OCI-LY7 (cell line): ENCODE measurements at regions not wholly inside any gene's neighbourhood (a gene's known extent, or its start where the extent isn't known, plus 50 kb on each side); places are given as distances from the start of the nearest gene placed in this dataset.

Experiments used
- BruUV-seq: library from RNA; stranded (reverse); fragments of 400-500 nt; replicated peaks from 2 replicates; lab custom pipeline; 2021; lab: Mats Ljungman, UMichigan
- CTCF ChIA-PET: fragments of 300-600 bp; sonication (Branson Sonifier 250); formaldehyde crosslinking; loops from one replicate; lab custom pipeline; 2022; ENCODE audit warnings: antibody characterized with exemption; ENCODE audit not compliant: unreplicated experiment; lab: Charles Lee
- POLR2A ChIA-PET: fragments of 300-600 bp; sonication (Branson Sonifier 250); formaldehyde crosslinking; loops from one replicate; lab custom pipeline; 2022; ENCODE audit warnings: antibody characterized with exemption; lab: Charles Lee
- DNase-seq: peaks from one replicate; pipeline ENCODE4 v3.0.0-alpha.2; 2015; ENCODE audit warnings: low spot score
- H2AFZ ChIP-seq: fragments of 200-600 bp; sonication (generic), shearing (Covaris generic); 2 replicates; pipeline ENCODE4 v1.6.1; 2014; ENCODE audit warnings: mild to moderate bottlenecking, antibody characterized with exemption, low read length, moderate library complexity
- H3K27ac ChIP-seq: fragments of 200-600 bp; sonication (generic); 2 replicates; pipeline ENCODE4 v1.5.1; 2014; ENCODE audit warnings: mixed run types, low read depth, mild to moderate bottlenecking, moderate library complexity, low read length, inconsistent platforms; ENCODE audit not compliant: poor library complexity, severe bottlenecking
- H3K36me3 ChIP-seq: fragments of 200-600 bp; sonication (generic); 2 replicates; pipeline ENCODE4 v1.6.1; 2014; ENCODE audit warnings: mild to moderate bottlenecking, antibody characterized with exemption, low read length, moderate library complexity, mixed read lengths; ENCODE audit not compliant: insufficient read depth
- H3K4me1 ChIP-seq: fragments of 200-600 bp; sonication (generic); 2 replicates; pipeline ENCODE4 v1.5.1; 2014; ENCODE audit warnings: mild to moderate bottlenecking, low read length; ENCODE audit not compliant: insufficient read depth, poor library complexity, severe bottlenecking
- H3K4me2 ChIP-seq: fragments of 200-600 bp; sonication (generic); 2 replicates; pipeline ENCODE4 v1.6.1; 2014; ENCODE audit warnings: mild to moderate bottlenecking, low read length
- H3K4me3 ChIP-seq: fragments of 200-600 bp; sonication (generic); 2 replicates; pipeline ENCODE4 v1.5.1; 2014; ENCODE audit warnings: mild to moderate bottlenecking, low read depth, low read length; ENCODE audit not compliant: poor library complexity, severe bottlenecking
- H3K79me2 ChIP-seq: fragments of 200-600 bp; sonication (generic); 2 replicates; pipeline ENCODE4 v1.6.1; 2016; ENCODE audit warnings: low read depth, mild to moderate bottlenecking, low read length, moderate library complexity, mixed read lengths; ENCODE audit not compliant: insufficient read depth
- H3K9me2 ChIP-seq: fragments of 200-600 bp; sonication (generic); 2 replicates; pipeline ENCODE4 v1.6.1; 2016; ENCODE audit warnings: mild to moderate bottlenecking, low read length, mixed read lengths; ENCODE audit not compliant: insufficient read depth
- H3K9me3 ChIP-seq: fragments of 200-600 bp; sonication (generic); 2 replicates; pipeline ENCODE4 v1.6.1; 2014; ENCODE audit warnings: mild to moderate bottlenecking, mixed run types, low read length, mixed read lengths
- H4K20me1 ChIP-seq: fragments of 200-600 bp; sonication (generic); 2 replicates; pipeline ENCODE4 v1.6.1; 2014; ENCODE audit warnings: mild to moderate bottlenecking, antibody characterized with exemption, low read length, moderate library complexity, mixed read lengths; ENCODE audit not compliant: insufficient read depth
- EZH2phosphoT487 ChIP-seq: fragments of 200-600 bp; sonication (generic); IDR thresholded peaks from 2 replicates; pipeline ENCODE4 v1.6.1; 2018; ENCODE audit warnings: low read depth, borderline replicate concordance, mild to moderate bottlenecking, mixed run types, antibody characterized with exemption, low read length, moderate library complexity, mixed read lengths
- intact Hi-C: fragments of 100-400 bp; cut with micrococcal nuclease; formaldehyde crosslinking; loops from one replicate; pipeline ENCODE4 v1.10.0; 2022; ENCODE audit not compliant: unreplicated experiment
- TF ChIP-seq, protein P1 (sequence below): fragments of 200-600 bp; sonication (generic); conservative IDR thresholded peaks from 2 replicates; pipeline ENCODE4 v1.5.1; 2014; ENCODE audit warnings: mild to moderate bottlenecking, antibody characterized with exemption, low read length, moderate library complexity, mixed read lengths

DNA sequence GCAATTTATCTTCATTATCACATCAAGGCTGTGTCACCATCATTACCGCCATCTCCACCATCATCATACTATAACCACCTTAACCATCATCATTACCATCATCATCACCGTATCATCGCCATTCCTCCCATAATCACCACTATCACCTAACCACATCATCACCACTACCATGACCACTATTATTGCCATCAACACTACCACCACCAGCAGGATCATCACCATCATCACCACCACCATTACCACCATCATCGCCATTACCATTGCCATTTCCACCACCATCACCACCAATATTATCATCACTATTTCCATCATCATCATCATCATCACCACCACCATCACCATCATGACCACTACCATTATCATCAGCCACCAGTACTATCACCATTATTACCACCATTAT is 314.4 kb downstream of the CYP26B1 start:
- Histone ChIP-seq H3K79me2 (no peaks in the 10 kb centered on the region), H3K4me2 (no peak overlapping the region), H3K27ac (no peak overlapping the region), H3K36me3 (no peaks in the 10 kb centered on the region), H2AFZ (no peak overlapping the region), H3K9me3 (no peaks in the 10 kb centered on the region), H3K9me2 (no peaks in the 10 kb centered on the region), H3K4me1 (no peaks in the 10 kb centered on the region), H4K20me1 (no peaks in the 10 kb centered on the region), H3K4me3 (no peak overlapping the region)
- no peak for DNase-seq
- POLR2A ChIA-PET = no interaction called here
- intact Hi-C loops = no loop called here
- CTCF ChIA-PET = no interaction called here
- no peak for TF ChIP-seq EZH2phosphoT487
- TF ChIP-seq, protein P1, sequence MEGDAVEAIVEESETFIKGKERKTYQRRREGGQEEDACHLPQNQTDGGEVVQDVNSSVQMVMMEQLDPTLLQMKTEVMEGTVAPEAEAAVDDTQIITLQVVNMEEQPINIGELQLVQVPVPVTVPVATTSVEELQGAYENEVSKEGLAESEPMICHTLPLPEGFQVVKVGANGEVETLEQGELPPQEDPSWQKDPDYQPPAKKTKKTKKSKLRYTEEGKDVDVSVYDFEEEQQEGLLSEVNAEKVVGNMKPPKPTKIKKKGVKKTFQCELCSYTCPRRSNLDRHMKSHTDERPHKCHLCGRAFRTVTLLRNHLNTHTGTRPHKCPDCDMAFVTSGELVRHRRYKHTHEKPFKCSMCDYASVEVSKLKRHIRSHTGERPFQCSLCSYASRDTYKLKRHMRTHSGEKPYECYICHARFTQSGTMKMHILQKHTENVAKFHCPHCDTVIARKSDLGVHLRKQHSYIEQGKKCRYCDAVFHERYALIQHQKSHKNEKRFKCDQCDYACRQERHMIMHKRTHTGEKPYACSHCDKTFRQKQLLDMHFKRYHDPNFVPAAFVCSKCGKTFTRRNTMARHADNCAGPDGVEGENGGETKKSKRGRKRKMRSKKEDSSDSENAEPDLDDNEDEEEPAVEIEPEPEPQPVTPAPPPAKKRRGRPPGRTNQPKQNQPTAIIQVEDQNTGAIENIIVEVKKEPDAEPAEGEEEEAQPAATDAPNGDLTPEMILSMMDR = no peak
- no TSS peak for BruUV-seq

DNA sequence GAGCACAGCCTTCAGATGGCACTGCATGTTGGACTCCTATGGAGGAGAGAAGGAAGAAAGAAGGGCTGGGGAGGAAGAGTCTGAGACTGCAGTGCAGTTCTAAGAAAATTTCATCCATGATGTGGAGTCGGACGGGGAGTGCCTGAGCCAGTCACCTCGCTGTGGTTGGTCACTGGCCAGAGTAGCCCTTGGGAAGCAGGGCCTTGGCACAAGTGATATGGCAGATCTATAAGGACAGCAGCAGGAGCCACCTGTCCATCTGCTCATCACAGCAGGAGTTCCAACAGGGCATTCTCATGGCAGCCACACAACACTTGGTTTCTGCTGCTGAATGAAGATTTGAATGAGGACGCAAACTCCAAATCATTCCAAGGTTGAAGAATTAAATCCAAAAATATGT is 314.8 kb downstream of the CYP26B1 start:
- no peak overlapping the region for H2AFZ ChIP-seq
- H3K4me1 ChIP-seq = no peaks in the 10 kb centered on the region
- ChIA-PET POLR2A (no interaction called here), CTCF (no interaction called here)
- H3K9me2 ChIP-seq = no peaks in the 10 kb centered on the region
- intact Hi-C loops = no loop called here
- H3K36me3 ChIP-seq = no peaks in the 10 kb centered on the region
- no peak overlapping the region for H3K27ac ChIP-seq
- H4K20me1 ChIP-seq = no peaks in the 10 kb centered on the region
- TF ChIP-seq EZH2phosphoT487 = no peak
- TF ChIP-seq, protein P1 = no peak
- no peaks in the 10 kb centered on the region for H3K9me3 ChIP-seq
- no peak overlapping the region for H3K4me3 ChIP-seq
- no peak for DNase-seq
- no TSS peak for BruUV-seq
- H3K4me2 ChIP-seq = no peak overlapping the region
- H3K79me2 ChIP-seq = no peaks in the 10 kb centered on the region

DNA sequence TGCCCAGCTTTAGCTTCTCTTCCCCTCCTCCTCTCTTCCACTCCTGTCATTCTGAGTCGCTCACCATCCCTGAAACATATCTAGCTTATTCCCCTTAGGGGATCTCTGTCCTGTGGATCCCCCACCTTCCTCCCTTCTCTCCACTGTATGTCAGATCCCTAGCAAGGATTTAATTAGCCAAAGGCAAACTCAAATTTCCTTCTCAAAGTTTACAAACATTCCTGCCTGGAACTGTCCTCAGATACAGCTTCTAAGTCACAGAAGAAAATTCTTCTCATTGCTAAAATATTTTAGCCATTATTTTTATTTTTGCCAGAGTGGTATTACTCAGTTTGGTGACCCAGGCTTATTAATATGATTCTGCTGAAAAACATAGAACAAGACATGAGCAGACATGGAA is 315.3 kb downstream of the CYP26B1 start:
- Histone ChIP-seq H3K4me3 (no peak overlapping the region), H2AFZ (no peak overlapping the region), H3K9me2 (no peaks in the 10 kb centered on the region), H3K27ac (no peak overlapping the region), H3K9me3 (no peaks in the 10 kb centered on the region), H3K4me1 (no peaks in the 10 kb centered on the region), H4K20me1 (no peaks in the 10 kb centered on the region), H3K79me2 (no peaks in the 10 kb centered on the region), H3K36me3 (no peaks in the 10 kb centered on the region), H3K4me2 (no peak overlapping the region)
- CTCF ChIA-PET = no interaction called here
- no TSS peak for BruUV-seq
- intact Hi-C loops = no loop called here
- POLR2A ChIA-PET = no interaction called here
- no peak for TF ChIP-seq EZH2phosphoT487
- TF ChIP-seq, protein P1 = no peak
- no peak for DNase-seq
